CD8-positive, alpha-beta memory T cell (primary cell): ENCODE measurements at regions not wholly inside any gene's neighbourhood (a gene's known extent, or its start where the extent isn't known, plus 50 kb on each side); places are given as distances from the start of the nearest gene placed in this dataset.

ENCODE experiments used
- CTCF ChIA-PET: fragments of 350-600 bp; sonication (Branson Sonifier 250); formaldehyde crosslinking; loops from one replicate; lab custom pipeline; 2021; ENCODE audit warnings: antibody characterized with exemption; lab: Charles Lee
- POLR2A ChIA-PET: fragments of 350-600 bp; sonication (Branson Sonifier 250); formaldehyde crosslinking; loops from one replicate; lab custom pipeline; 2021; ENCODE audit warnings: antibody characterized with exemption; lab: Charles Lee
- DNase-seq, 5 donors: peaks; one replicate each; pipeline versions ENCODE4 v3.0.0 to v3.0.0-alpha.2; 2020 to 2022; ENCODE audit warnings: mixed read lengths in 1 of 5
- H3K27ac ChIP-seq: one replicate; pipeline ENCODE4 v1.7.0; 2013; ENCODE audit warnings: low read depth, mild to moderate bottlenecking, low read length, moderate library complexity
- H3K27me3 ChIP-seq: 2 replicates; pipeline ENCODE4 v1.7.0; 2013; ENCODE audit warnings: low read length, mild to moderate bottlenecking; ENCODE audit not compliant: insufficient read depth, poor library complexity, severe bottlenecking
- H3K36me3 ChIP-seq: 2 replicates; pipeline ENCODE4 v1.7.0; 2013; ENCODE audit warnings: mild to moderate bottlenecking, low read length, moderate library complexity; ENCODE audit not compliant: insufficient read depth
- H3K4me1 ChIP-seq: 2 replicates; pipeline ENCODE4 v1.7.0; 2013; ENCODE audit warnings: mild to moderate bottlenecking, low read length, moderate library complexity; ENCODE audit not compliant: insufficient read depth
- H3K4me3 ChIP-seq: 2 replicates; pipeline ENCODE4 v1.7.0; 2013; ENCODE audit warnings: mild to moderate bottlenecking, low read length
- H3K9me3 ChIP-seq: 2 replicates; pipeline ENCODE4 v1.7.0; 2013; ENCODE audit warnings: mild to moderate bottlenecking, low read length
- H3K27ac Mint-ChIP-seq, 8 donors: one replicate each; pipeline ENCODE4 v1.8.0; 2020 to 2021; ENCODE audit warnings: mixed read lengths in 8 of 8, mild to moderate bottlenecking in 6 of 8, inconsistent platforms in 3 of 8, moderate library complexity in 3 of 8
- H3K27me3 Mint-ChIP-seq, 2 donors: one replicate each; pipeline ENCODE4 v1.8.0; 2020 to 2021; ENCODE audit warnings: mixed read lengths in 2 of 2, mild to moderate bottlenecking in 1 of 2, moderate library complexity in 1 of 2
- H3K36me3 Mint-ChIP-seq, 3 donors: one replicate each; pipeline ENCODE4 v1.8.0; 2020 to 2021; ENCODE audit warnings: mixed read lengths in 3 of 3, inconsistent platforms in 1 of 3, mild to moderate bottlenecking in 1 of 3
- H3K4me1 Mint-ChIP-seq, 3 donors: one replicate each; pipeline ENCODE4 v1.8.0; 2020 to 2021; ENCODE audit warnings: mixed read lengths in 3 of 3, inconsistent platforms in 1 of 3, mild to moderate bottlenecking in 1 of 3
- H3K4me3 Mint-ChIP-seq, 7 donors: one replicate each; pipeline ENCODE4 v1.8.0; 2020 to 2021; ENCODE audit warnings: mixed read lengths in 7 of 7, mild to moderate bottlenecking in 6 of 7, moderate library complexity in 4 of 7, inconsistent platforms in 2 of 7
- H3K9me3 Mint-ChIP-seq, 5 donors: one replicate each; pipeline ENCODE4 v1.8.0; 2020 to 2022; ENCODE audit warnings: mixed read lengths in 5 of 5, mild to moderate bottlenecking in 3 of 5, moderate library complexity in 2 of 5, inconsistent platforms in 1 of 5

GRCh38 chr2:18365342-18365741 lies 195.1 kb downstream of the RDH14 start:
- POLR2A ChIA-PET = no interaction called here
- DNase-seq = no peak
- CTCF ChIA-PET = no interaction called here
- Histone ChIP-seq H3K27ac (no peak overlapping the region), H3K4me1 (no peaks in the 10 kb centered on the region), H3K36me3 (no peaks in the 10 kb centered on the region), H3K27me3 (no peaks in the 10 kb centered on the region), H3K9me3 (no peaks in the 10 kb centered on the region), H3K4me3 (no peak overlapping the region)
- Mint-ChIP-seq H3K4me3 (no peak overlapping the region), H3K36me3 (no peaks in the 10 kb centered on the region), H3K9me3 (peaks cover 0 to 2% (median 0%) of the 10 kb centered on the region in 5 donors), H3K4me1 (no peaks in the 10 kb centered on the region), H3K27ac (no peak overlapping the region), H3K27me3 (peaks cover 6 to 29% of the 10 kb centered on the region in 2 donors)

GRCh38 chr2:18363348-18363747 lies 197.1 kb downstream of the RDH14 start:
- no peaks in the 10 kb centered on the region for H3K9me3 ChIP-seq
- Mint-ChIP-seq H3K27ac (no peak overlapping the region), H3K4me1 (no peaks in the 10 kb centered on the region), H3K27me3 (peaks cover 6 to 14% of the 10 kb centered on the region in 2 donors), H3K9me3 (no peaks in the 10 kb centered on the region), H3K4me3 (no peak overlapping the region), H3K36me3 (no peaks in the 10 kb centered on the region)
- H3K36me3 ChIP-seq = no peaks in the 10 kb centered on the region
- no peak overlapping the region for H3K27ac ChIP-seq
- no peak for DNase-seq
- H3K27me3 ChIP-seq = no peaks in the 10 kb centered on the region
- H3K4me1 ChIP-seq = no peaks in the 10 kb centered on the region
- no peak overlapping the region for H3K4me3 ChIP-seq
- ChIA-PET POLR2A (no interaction called here), CTCF (no interaction called here)

- H3K4me3 Mint-ChIP-seq = no peak overlapping the region
- no peak for DNase-seq
- ChIA-PET CTCF (no interaction called here), POLR2A (no interaction called here)
- no peaks in the 10 kb centered on the region for H3K9me3 Mint-ChIP-seq
- H3K9me3 ChIP-seq = no peaks in the 10 kb centered on the region
- peaks cover 6 to 12% of the 10 kb centered on the region in 2 donors for H3K27me3 Mint-ChIP-seq
- no peak overlapping the region for H3K27ac Mint-ChIP-seq
- no peaks in the 10 kb centered on the region for H3K36me3 ChIP-seq
- no peaks in the 10 kb centered on the region for H3K27me3 ChIP-seq
- H3K4me1 ChIP-seq = no peaks in the 10 kb centered on the region
- no peak overlapping the region for H3K4me3 ChIP-seq
- H3K4me1 Mint-ChIP-seq = no peaks in the 10 kb centered on the region
- H3K27ac ChIP-seq = no peak overlapping the region
- no peaks in the 10 kb centered on the region for H3K36me3 Mint-ChIP-seq
These were observed 197.8 kb downstream of the RDH14 start for GRCh38 chr2:18362696-18363095.

- CTCF ChIA-PET = no interaction called here
- Mint-ChIP-seq H3K27ac (no peak overlapping the region), H3K9me3 (no peaks in the 10 kb centered on the region), H3K4me1 (no peaks in the 10 kb centered on the region), H3K36me3 (no peaks in the 10 kb centered on the region), H3K27me3 (no peaks in the 10 kb centered on the region), H3K4me3 (no peak overlapping the region)
- POLR2A ChIA-PET = no interaction called here
- Histone ChIP-seq H3K4me3 (no peak overlapping the region), H3K27ac (no peak overlapping the region), H3K36me3 (no peaks in the 10 kb centered on the region), H3K27me3 (no peaks in the 10 kb centered on the region), H3K4me1 (no peaks in the 10 kb centered on the region), H3K9me3 (no peaks in the 10 kb centered on the region)
- no peak for DNase-seq
These were observed 202.9 kb downstream of the RDH14 start for GRCh38 chr2:18357537-18357936.

- no peak overlapping the region for H3K4me3 ChIP-seq
- Mint-ChIP-seq H3K27ac (no peak overlapping the region), H3K36me3 (no peaks in the 10 kb centered on the region), H3K27me3 (no peaks in the 10 kb centered on the region), H3K9me3 (no peaks in the 10 kb centered on the region), H3K4me3 (no peak overlapping the region), H3K4me1 (no peaks in the 10 kb centered on the region)
- no peak for DNase-seq
- H3K36me3 ChIP-seq = no peaks in the 10 kb centered on the region
- H3K27me3 ChIP-seq = no peaks in the 10 kb centered on the region
- no peak overlapping the region for H3K27ac ChIP-seq
- CTCF ChIA-PET = no interaction called here
- POLR2A ChIA-PET = no interaction called here
- no peaks in the 10 kb centered on the region for H3K4me1 ChIP-seq
- no peaks in the 10 kb centered on the region for H3K9me3 ChIP-seq
These were observed 203.8 kb downstream of the RDH14 start for GRCh38 chr2:18356676-18357075.

GRCh38 chr2:18349421-18349820 lies 211.0 kb downstream of the RDH14 start:
- H3K27ac ChIP-seq = no peak overlapping the region
- Mint-ChIP-seq H3K27me3 (peaks cover 0 to 3% of the 10 kb centered on the region in 2 donors), H3K27ac (no peak overlapping the region), H3K9me3 (peaks cover 0 to 3% (median 0%) of the 10 kb centered on the region in 5 donors), H3K4me3 (no peak overlapping the region), H3K36me3 (no peaks in the 10 kb centered on the region), H3K4me1 (no peaks in the 10 kb centered on the region)
- DNase-seq = no peak
- no peaks in the 10 kb centered on the region for H3K9me3 ChIP-seq
- H3K4me3 ChIP-seq = no peak overlapping the region
- H3K36me3 ChIP-seq = no peaks in the 10 kb centered on the region
- no peaks in the 10 kb centered on the region for H3K27me3 ChIP-seq
- ChIA-PET CTCF (no interaction called here), POLR2A (no interaction called here)
- no peaks in the 10 kb centered on the region for H3K4me1 ChIP-seq

GRCh38 chr2:18346874-18347273 lies 213.6 kb downstream of the RDH14 start:
- H3K4me3 ChIP-seq = no peak overlapping the region
- POLR2A ChIA-PET = no interaction called here
- no peaks in the 10 kb centered on the region for H3K36me3 Mint-ChIP-seq
- no peaks in the 10 kb centered on the region for H3K4me1 Mint-ChIP-seq
- peaks cover 0 to 3% of the 10 kb centered on the region in 2 donors for H3K27me3 Mint-ChIP-seq
- CTCF ChIA-PET = no interaction called here
- no peak overlapping the region for H3K27ac Mint-ChIP-seq
- no peak overlapping the region for H3K4me3 Mint-ChIP-seq
- H3K9me3 Mint-ChIP-seq = peaks cover 0 to 3% (median 0%) of the 10 kb centered on the region in 5 donors
- no peaks in the 10 kb centered on the region for H3K27me3 ChIP-seq
- no peaks in the 10 kb centered on the region for H3K4me1 ChIP-seq
- no peaks in the 10 kb centered on the region for H3K9me3 ChIP-seq
- no peak overlapping the region for H3K27ac ChIP-seq
- no peaks in the 10 kb centered on the region for H3K36me3 ChIP-seq
- DNase-seq = no peak

GRCh38 chr2:18346344-18346743 lies 214.1 kb downstream of the RDH14 start:
- no peaks in the 10 kb centered on the region for H3K4me1 Mint-ChIP-seq
- Histone ChIP-seq H3K4me1 (no peaks in the 10 kb centered on the region), H3K27ac (no peak overlapping the region), H3K36me3 (no peaks in the 10 kb centered on the region), H3K27me3 (no peaks in the 10 kb centered on the region), H3K4me3 (no peak overlapping the region), H3K9me3 (no peaks in the 10 kb centered on the region)
- H3K4me3 Mint-ChIP-seq = no peak overlapping the region
- CTCF ChIA-PET = no interaction called here
- no peak for DNase-seq
- peaks cover 0 to 3% (median 0%) of the 10 kb centered on the region in 5 donors for H3K9me3 Mint-ChIP-seq
- H3K36me3 Mint-ChIP-seq = no peaks in the 10 kb centered on the region
- no peak overlapping the region for H3K27ac Mint-ChIP-seq
- peaks cover 0 to 3% of the 10 kb centered on the region in 2 donors for H3K27me3 Mint-ChIP-seq
- POLR2A ChIA-PET = no interaction called here

- Histone ChIP-seq H3K27me3 (no peaks in the 10 kb centered on the region), H3K36me3 (no peaks in the 10 kb centered on the region), H3K9me3 (no peaks in the 10 kb centered on the region), H3K27ac (no peak overlapping the region), H3K4me3 (no peak overlapping the region), H3K4me1 (no peaks in the 10 kb centered on the region)
- H3K27me3 Mint-ChIP-seq = peaks cover 0 to under 1% of the 10 kb centered on the region in 2 donors
- CTCF ChIA-PET = no interaction called here
- H3K4me3 Mint-ChIP-seq = no peak overlapping the region
- H3K4me1 Mint-ChIP-seq = no peaks in the 10 kb centered on the region
- peaks cover 0 to 3% (median 0%) of the 10 kb centered on the region in 5 donors for H3K9me3 Mint-ChIP-seq
- H3K36me3 Mint-ChIP-seq = no peaks in the 10 kb centered on the region
- no peak overlapping the region for H3K27ac Mint-ChIP-seq
- POLR2A ChIA-PET = no interaction called here
- DNase-seq = no peak
These were observed 214.6 kb downstream of the RDH14 start for GRCh38 chr2:18345848-18346247.
